BJ (cell line): ENCODE measurements at regions not wholly inside any gene's neighbourhood (a gene's known extent, or its start where the extent isn't known, plus 50 kb on each side); places are given as distances from the start of the nearest gene placed in this dataset.
"Not testable (repeated sequence)": the region's sequence is repeated elsewhere in the genome, so short reads cannot be mapped to it uniquely, and the experiment has no call there.

Experiments used
- CTCF ChIA-PET: fragments of 350-600 bp; formaldehyde crosslinking; extraction: SDS; loops from one replicate; lab custom pipeline; 2021; ENCODE audit warnings: antibody characterized with exemption, inconsistent platforms; lab: Yijun Ruan, JAX
- POLR2A ChIA-PET: fragments of 300-600 bp; sonication (Branson Sonifier 250); formaldehyde crosslinking; extraction: SDS; loops from one replicate; lab custom pipeline; 2021; ENCODE audit warnings: antibody characterized with exemption; lab: Charles Lee
- DNase-seq: peaks from one replicate; pipeline ENCODE4 v3.0.0-alpha.2; 2011; ENCODE audit warnings: low read depth
- H3K27me3 ChIP-seq: 2 replicates; pipeline ENCODE4 v1.6.0; 2011; ENCODE audit warnings: low read length; ENCODE audit not compliant: control insufficient read depth, insufficient read depth
- H3K36me3 ChIP-seq: 2 replicates; pipeline ENCODE4 v1.5.1; 2011; ENCODE audit warnings: low read length; ENCODE audit not compliant: control insufficient read depth, insufficient read depth
- H3K4me3 ChIP-seq: 2 replicates; pipeline ENCODE4 v1.5.1; 2011; ENCODE audit warnings: low read depth, mild to moderate bottlenecking, control low read depth, low read length
- TF ChIP-seq, protein P1 (sequence below): IDR thresholded peaks from 2 replicates; pipeline ENCODE4 v1.5.1; 2011; ENCODE audit warnings: low read depth, mild to moderate bottlenecking, control low read depth, inconsistent platforms, low read length, moderate library complexity; ENCODE audit not compliant: insufficient read depth

DNA sequence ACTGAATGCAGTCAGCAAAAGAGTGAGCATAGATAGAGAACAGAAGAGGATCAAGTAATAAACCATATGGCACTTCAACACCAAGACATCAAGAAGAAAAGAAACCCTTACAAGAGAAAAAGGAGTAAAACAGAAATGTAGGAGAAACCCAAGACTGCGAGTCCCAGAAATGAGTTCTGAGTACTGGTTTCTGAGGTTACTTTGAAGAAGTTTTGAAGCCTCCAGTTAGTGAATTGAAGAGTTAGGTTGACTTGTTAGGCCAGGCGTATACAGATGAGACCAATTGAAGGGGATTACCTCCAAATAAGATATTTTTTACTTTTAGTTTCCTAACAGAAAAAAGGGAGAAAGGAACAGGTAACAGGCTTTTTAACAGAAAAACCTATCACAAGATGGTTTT is 162.2 kb upstream of the SSTR1 start:
- POLR2A ChIA-PET: no interaction called here
- no peak for DNase-seq
- Histone ChIP-seq H3K36me3 (no peaks in the 10 kb centered on the region), H3K4me3 (no peak overlapping the region), H3K27me3 (no peaks in the 10 kb centered on the region)
- TF ChIP-seq, protein P1, sequence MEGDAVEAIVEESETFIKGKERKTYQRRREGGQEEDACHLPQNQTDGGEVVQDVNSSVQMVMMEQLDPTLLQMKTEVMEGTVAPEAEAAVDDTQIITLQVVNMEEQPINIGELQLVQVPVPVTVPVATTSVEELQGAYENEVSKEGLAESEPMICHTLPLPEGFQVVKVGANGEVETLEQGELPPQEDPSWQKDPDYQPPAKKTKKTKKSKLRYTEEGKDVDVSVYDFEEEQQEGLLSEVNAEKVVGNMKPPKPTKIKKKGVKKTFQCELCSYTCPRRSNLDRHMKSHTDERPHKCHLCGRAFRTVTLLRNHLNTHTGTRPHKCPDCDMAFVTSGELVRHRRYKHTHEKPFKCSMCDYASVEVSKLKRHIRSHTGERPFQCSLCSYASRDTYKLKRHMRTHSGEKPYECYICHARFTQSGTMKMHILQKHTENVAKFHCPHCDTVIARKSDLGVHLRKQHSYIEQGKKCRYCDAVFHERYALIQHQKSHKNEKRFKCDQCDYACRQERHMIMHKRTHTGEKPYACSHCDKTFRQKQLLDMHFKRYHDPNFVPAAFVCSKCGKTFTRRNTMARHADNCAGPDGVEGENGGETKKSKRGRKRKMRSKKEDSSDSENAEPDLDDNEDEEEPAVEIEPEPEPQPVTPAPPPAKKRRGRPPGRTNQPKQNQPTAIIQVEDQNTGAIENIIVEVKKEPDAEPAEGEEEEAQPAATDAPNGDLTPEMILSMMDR: no peak
- CTCF ChIA-PET: no interaction called here

DNA sequence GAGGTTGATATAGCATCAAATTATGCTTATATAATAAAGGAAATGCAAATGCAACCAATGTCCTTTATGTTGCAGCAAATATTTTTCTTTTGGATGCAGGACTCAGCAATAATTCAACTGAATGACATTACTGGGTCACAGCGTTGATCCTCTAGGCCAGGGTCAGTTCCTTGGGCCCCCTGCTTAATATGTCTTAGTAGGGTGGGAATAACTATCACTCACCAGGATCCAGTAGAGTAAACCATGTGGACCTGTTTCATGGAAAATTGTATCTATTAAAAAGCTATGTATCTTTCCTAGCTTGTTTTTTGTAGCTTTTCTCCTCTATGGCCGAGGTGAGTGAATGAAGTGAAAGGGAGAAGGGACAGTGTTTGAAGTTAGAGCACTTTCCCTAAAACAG is 161.5 kb upstream of the SSTR1 start:
- Histone ChIP-seq H3K36me3 (no peaks in the 10 kb centered on the region), H3K27me3 (no peaks in the 10 kb centered on the region), H3K4me3 (no peak overlapping the region)
- ChIA-PET CTCF (interaction anchor here (1.6 kb wide), 1 partner anchor 8 kb away, joined by 4 read pairs; no protein-coding TSS in a partner anchor), POLR2A (no interaction called here)
- TF ChIP-seq, protein P1: no peak
- no peak for DNase-seq

DNA sequence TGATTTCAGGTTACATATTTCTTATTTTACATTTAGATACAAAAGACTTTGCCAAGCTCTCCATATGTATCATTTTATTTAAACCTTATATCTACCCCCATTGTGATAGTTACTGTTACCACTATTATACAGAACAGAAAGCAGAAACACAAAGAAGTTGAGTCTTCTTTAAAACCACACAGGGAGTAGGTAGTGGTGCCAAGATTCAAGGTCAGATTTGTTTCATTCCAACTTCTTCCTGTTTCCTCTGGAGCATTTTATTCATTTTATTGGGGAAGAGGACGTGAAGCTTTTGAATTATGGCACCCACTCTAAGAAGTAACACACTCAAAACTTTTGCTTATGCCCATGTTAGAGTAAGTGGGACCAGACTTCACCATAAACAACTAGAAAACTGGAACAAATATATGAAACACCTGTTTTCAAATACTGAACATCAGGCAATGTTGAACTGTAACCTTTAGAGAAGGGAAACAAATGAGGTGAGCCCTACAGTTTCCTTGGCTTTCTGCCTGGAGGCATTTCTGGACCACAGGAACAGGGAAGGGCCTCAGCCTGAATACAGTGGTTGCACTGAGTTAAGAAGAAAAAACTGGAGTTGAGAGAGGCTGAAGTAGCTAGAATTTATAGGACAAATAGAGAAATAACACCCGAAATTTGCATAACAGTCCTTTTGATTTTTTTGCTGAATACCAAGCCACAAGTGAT is 160.4 kb upstream of the SSTR1 start:
- TF ChIP-seq, protein P1: no peak
- POLR2A ChIA-PET: no interaction called here
- CTCF ChIA-PET: interaction anchor here (0.6 to 1.6 kb wide), 3 partner anchors 9 to 341 kb away, joined by 3 to 5 read pairs (median 4); no protein-coding TSS in a partner anchor

DNA sequence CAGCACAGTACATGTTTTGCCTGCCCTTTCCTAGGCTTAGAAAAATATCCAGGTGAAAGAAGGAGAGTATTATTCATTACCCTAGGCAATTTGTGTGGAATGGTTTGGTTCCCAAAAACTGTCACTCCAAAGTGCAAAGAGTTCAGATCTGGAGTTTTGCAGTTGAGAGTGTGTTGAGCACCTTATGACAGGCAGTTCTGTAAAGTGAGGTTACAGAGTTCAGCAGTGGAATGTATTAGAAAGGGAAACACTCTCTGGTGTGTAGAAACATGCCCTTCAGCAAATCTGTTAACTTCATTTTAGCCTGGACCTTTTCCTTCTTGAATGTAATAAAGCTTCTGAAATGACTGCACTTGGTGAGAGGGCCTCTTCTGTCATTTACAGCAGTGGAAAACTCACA is 154.0 kb upstream of the SSTR1 start:
- ChIA-PET POLR2A (interaction anchor here (0.6 kb wide), 1 partner anchor 60 kb away, joined by 3 read pairs; no protein-coding TSS in a partner anchor), CTCF (no interaction called here)
- Histone ChIP-seq H3K27me3 (no peaks in the 10 kb centered on the region), H3K4me3 (no peak overlapping the region), H3K36me3 (no peaks in the 10 kb centered on the region)
- TF ChIP-seq, protein P1: no peak
- DNase-seq: no peak

More for the DNA sequence above, 160.4 kb upstream of the SSTR1 start:
- no peak for DNase-seq
- no peaks in the 10 kb centered on the region for H3K36me3 ChIP-seq
- no peak overlapping the region for H3K4me3 ChIP-seq
- H3K27me3 ChIP-seq: no peaks in the 10 kb centered on the region

DNA sequence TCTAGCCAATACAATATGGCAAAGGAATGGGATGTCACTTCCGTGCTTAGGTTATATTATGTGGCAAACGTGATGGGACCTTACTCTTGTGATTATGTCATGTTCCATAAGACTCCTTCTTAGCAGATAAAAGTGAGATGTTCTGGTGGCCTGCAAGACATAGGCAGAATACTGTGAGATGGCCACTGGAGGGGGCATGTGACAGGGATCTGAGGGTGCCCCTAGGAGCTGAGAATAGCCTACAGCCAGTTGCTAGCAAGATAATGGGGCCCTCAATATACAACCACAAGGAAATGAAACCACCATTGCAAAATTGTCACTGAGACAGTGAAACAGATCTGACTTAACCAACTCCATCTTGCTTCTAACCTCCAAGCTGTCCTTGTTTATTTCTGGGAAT is 151.4 kb upstream of the SSTR1 start:
- H3K27me3 ChIP-seq: no peaks in the 10 kb centered on the region
- no peak for DNase-seq
- CTCF ChIA-PET: interaction anchor here (0.9 kb wide), 1 partner anchor 83 kb away, joined by 3 read pairs; no protein-coding TSS in a partner anchor
- POLR2A ChIA-PET: no interaction called here
- no peaks in the 10 kb centered on the region for H3K36me3 ChIP-seq
- TF ChIP-seq, protein P1: no peak
- H3K4me3 ChIP-seq: no peak overlapping the region

DNA sequence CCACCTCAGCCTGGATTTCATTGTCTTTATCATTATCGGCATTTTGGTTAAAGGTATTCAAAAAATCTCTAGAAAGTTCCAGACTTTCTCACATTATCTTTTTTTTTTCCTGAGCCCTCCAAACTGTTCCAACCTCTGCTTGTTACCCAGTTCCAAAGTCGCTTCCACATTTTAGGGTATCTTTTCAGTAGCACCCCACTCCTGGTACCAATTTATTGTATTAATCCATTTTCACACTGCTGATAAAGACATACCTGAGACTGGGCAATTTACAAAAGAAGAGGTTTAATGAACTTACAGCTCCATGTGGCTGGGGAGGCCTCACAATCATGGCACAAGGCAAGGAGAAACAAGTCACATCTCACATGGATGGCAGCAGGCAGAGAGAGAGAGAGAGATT is 145.5 kb upstream of the SSTR1 start:
- H3K36me3 ChIP-seq, POLR2A ChIA-PET, H3K27me3 ChIP-seq, H3K4me3 ChIP-seq, DNase-seq, CTCF ChIA-PET: not testable (repeated sequence)
